ENCODE measurements at regions not wholly inside any gene's neighbourhood (a gene's known extent, or its start where the extent isn't known, plus 50 kb on each side); places are given as distances from the start of the nearest gene placed in this dataset.

- no peaks in the 10 kb centered on the region for H3K27me3 Mint-ChIP-seq
- peaks cover 1% of the 10 kb centered on the region for H3K36me3 Mint-ChIP-seq
- no peak overlapping the region for H3K27ac Mint-ChIP-seq
- H3K9me3 Mint-ChIP-seq: peaks cover 6 to 18% (median 14%) of the 10 kb centered on the region in 3 donors
- H3K4me1 Mint-ChIP-seq: peaks cover 14 to 27% (median 18%) of the 10 kb centered on the region in 3 donors
- no peak overlapping the region for H3K4me3 Mint-ChIP-seq
Measured at GRCh38 chr12:92324849-92325500, 179.3 kb upstream of the BTG1 start.

GRCh38 chr12:92312463-92312964 is 166.9 kb upstream of the BTG1 start:
- H3K4me1 Mint-ChIP-seq: peaks cover 0 to 4% (median 2%) of the 10 kb centered on the region in 3 donors
- no peaks in the 10 kb centered on the region for H3K36me3 Mint-ChIP-seq
- H3K9me3 Mint-ChIP-seq: no peaks in the 10 kb centered on the region
- no peak overlapping the region for H3K27ac Mint-ChIP-seq
- no peaks in the 10 kb centered on the region for H3K27me3 Mint-ChIP-seq
- H3K4me3 Mint-ChIP-seq: no peak overlapping the region

GRCh38 chr12:92304371-92305055 is 158.9 kb upstream of the BTG1 start:
- Mint-ChIP-seq H3K27ac (no peak overlapping the region), H3K27me3 (no peaks in the 10 kb centered on the region), H3K4me3 (no peak overlapping the region), H3K4me1 (peaks cover 0 to 5% (median 4%) of the 10 kb centered on the region in 3 donors), H3K36me3 (peaks cover 2% of the 10 kb centered on the region), H3K9me3 (peaks cover 0 to 2% (median 0%) of the 10 kb centered on the region in 3 donors)

- Mint-ChIP-seq H3K4me1 (peaks cover 4 to 13% (median 10%) of the 10 kb centered on the region in 3 donors), H3K27me3 (no peaks in the 10 kb centered on the region), H3K27ac (no peak overlapping the region), H3K9me3 (peaks cover 0 to 2% (median 0%) of the 10 kb centered on the region in 3 donors), H3K4me3 (no peak overlapping the region), H3K36me3 (peaks cover 2% of the 10 kb centered on the region)
Measured at GRCh38 chr12:92302041-92302829, 156.6 kb upstream of the BTG1 start.

GRCh38 chr12:92301356-92301755 is 155.7 kb upstream of the BTG1 start:
- no peaks in the 10 kb centered on the region for H3K9me3 Mint-ChIP-seq
- H3K27me3 Mint-ChIP-seq: no peaks in the 10 kb centered on the region
- no peak overlapping the region for H3K4me3 Mint-ChIP-seq
- H3K36me3 Mint-ChIP-seq: no peaks in the 10 kb centered on the region
- no peak overlapping the region for H3K27ac Mint-ChIP-seq
- peaks cover 4 to 15% (median 12%) of the 10 kb centered on the region in 3 donors for H3K4me1 Mint-ChIP-seq

GRCh38 chr12:92300777-92301176 is 155.1 kb upstream of the BTG1 start:
- Mint-ChIP-seq H3K4me1 (peaks cover 4 to 15% (median 12%) of the 10 kb centered on the region in 3 donors), H3K27ac (no peak overlapping the region), H3K36me3 (no peaks in the 10 kb centered on the region), H3K27me3 (no peaks in the 10 kb centered on the region), H3K9me3 (no peaks in the 10 kb centered on the region), H3K4me3 (no peak overlapping the region)

- H3K27me3 Mint-ChIP-seq: no peaks in the 10 kb centered on the region
- no peak overlapping the region for H3K4me3 Mint-ChIP-seq
- H3K36me3 Mint-ChIP-seq: peaks cover 1% of the 10 kb centered on the region
- peaks cover 0 to 2% (median 0%) of the 10 kb centered on the region in 3 donors for H3K9me3 Mint-ChIP-seq
- peaks cover 4 to 16% (median 12%) of the 10 kb centered on the region in 3 donors for H3K4me1 Mint-ChIP-seq
- H3K27ac Mint-ChIP-seq: no peak overlapping the region
Measured at GRCh38 chr12:92299744-92300143, 154.1 kb upstream of the BTG1 start.

- peaks cover 1% of the 10 kb centered on the region for H3K36me3 Mint-ChIP-seq
- H3K4me3 Mint-ChIP-seq: no peak overlapping the region
- H3K9me3 Mint-ChIP-seq: peaks cover 0 to 2% (median 0%) of the 10 kb centered on the region in 3 donors
- H3K27me3 Mint-ChIP-seq: no peaks in the 10 kb centered on the region
- peaks cover 4 to 16% (median 12%) of the 10 kb centered on the region in 3 donors for H3K4me1 Mint-ChIP-seq
- no peak overlapping the region for H3K27ac Mint-ChIP-seq
Measured at GRCh38 chr12:92299344-92299743, 153.7 kb upstream of the BTG1 start.

GRCh38 chr12:92297932-92298696 is 152.5 kb upstream of the BTG1 start:
- H3K4me1 Mint-ChIP-seq: peaks cover 0 to 14% (median 12%) of the 10 kb centered on the region in 3 donors
- H3K27me3 Mint-ChIP-seq: no peaks in the 10 kb centered on the region
- H3K9me3 Mint-ChIP-seq: peaks cover 0 to 2% (median 0%) of the 10 kb centered on the region in 3 donors
- H3K27ac Mint-ChIP-seq: peak overlapping the region; percentile 44 to 89 (median 54)
- H3K4me3 Mint-ChIP-seq: peak overlapping the region in 3 of 4 donors; percentile 17 to 83 (median 77)
- peaks cover 1% of the 10 kb centered on the region for H3K36me3 Mint-ChIP-seq

GRCh38 chr12:92297405-92297804 is 151.8 kb upstream of the BTG1 start:
- H3K27me3 Mint-ChIP-seq: no peaks in the 10 kb centered on the region
- H3K27ac Mint-ChIP-seq: peak overlapping the region; percentile 44 to 89 (median 54)
- H3K4me1 Mint-ChIP-seq: peaks cover 0 to 14% (median 12%) of the 10 kb centered on the region in 3 donors
- peak overlapping the region in 2 of 4 donors; percentile 77 to 83 for H3K4me3 Mint-ChIP-seq
- peaks cover 1% of the 10 kb centered on the region for H3K36me3 Mint-ChIP-seq
- peaks cover 0 to 2% (median 0%) of the 10 kb centered on the region in 3 donors for H3K9me3 Mint-ChIP-seq

- Mint-ChIP-seq H3K4me1 (peaks cover 0 to 14% (median 12%) of the 10 kb centered on the region in 3 donors), H3K9me3 (peaks cover 0 to 2% (median 0%) of the 10 kb centered on the region in 3 donors), H3K36me3 (peaks cover 1% of the 10 kb centered on the region), H3K27ac (no peak overlapping the region), H3K27me3 (no peaks in the 10 kb centered on the region), H3K4me3 (peak overlapping the region in 1 of 4 donors; percentile 13)
Measured at GRCh38 chr12:92295523-92295922, 149.9 kb upstream of the BTG1 start.

GRCh38 chr12:92294676-92295440 is 149.2 kb upstream of the BTG1 start:
- peaks cover 0 to 2% (median 0%) of the 10 kb centered on the region in 3 donors for H3K9me3 Mint-ChIP-seq
- H3K4me3 Mint-ChIP-seq: no peak overlapping the region
- peaks cover 0 to 15% (median 12%) of the 10 kb centered on the region in 3 donors for H3K4me1 Mint-ChIP-seq
- no peak overlapping the region for H3K27ac Mint-ChIP-seq
- H3K36me3 Mint-ChIP-seq: peaks cover 1% of the 10 kb centered on the region
- no peaks in the 10 kb centered on the region for H3K27me3 Mint-ChIP-seq

- no peak overlapping the region for H3K4me3 Mint-ChIP-seq
- H3K9me3 Mint-ChIP-seq: peaks cover 0 to 2% (median 0%) of the 10 kb centered on the region in 3 donors
- peaks cover 0 to 3% (median under 1%) of the 10 kb centered on the region in 3 donors for H3K4me1 Mint-ChIP-seq
- H3K27me3 Mint-ChIP-seq: no peaks in the 10 kb centered on the region
- peaks cover 1% of the 10 kb centered on the region for H3K36me3 Mint-ChIP-seq
- peak overlapping the region in 1 of 3 donors; percentile 18 for H3K27ac Mint-ChIP-seq
Measured at GRCh38 chr12:92292016-92292415, 146.4 kb upstream of the BTG1 start.

Measured in IgD-negative memory B cell (primary cell).